GM19240 (cell line): ENCODE measurements at regions not wholly inside any gene's neighbourhood (a gene's known extent, or its start where the extent isn't known, plus 50 kb on each side); places are given as distances from the start of the nearest gene placed in this dataset.
"Not testable (repeated sequence)": the region's sequence is repeated elsewhere in the genome, so short reads cannot be mapped to it uniquely, and the experiment has no call there.

Experiments used
- DNase-seq: peaks from one replicate; pipeline ENCODE4 v3.0.0; 2011; ENCODE audit warnings: low spot score; ENCODE audit not compliant: insufficient read length

DNA sequence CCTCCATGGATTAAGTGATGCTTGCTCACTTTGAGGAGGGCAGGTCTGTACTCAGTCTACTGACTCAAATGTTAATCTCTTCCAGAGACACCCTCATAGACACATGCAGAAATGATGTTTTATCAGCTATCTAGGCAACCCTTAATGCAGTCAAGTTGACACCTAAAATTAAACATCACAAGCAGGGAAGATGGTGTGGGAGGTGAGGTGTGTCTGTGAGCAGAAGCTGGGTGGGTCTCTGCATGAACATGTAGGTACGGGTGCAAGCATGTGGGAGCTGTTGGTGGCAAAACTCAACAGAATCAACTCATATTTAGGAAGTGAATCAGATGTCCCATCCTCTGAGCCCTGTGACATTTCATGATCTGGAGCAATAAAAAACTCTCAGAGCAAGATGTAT lies 249.2 kb upstream of the SGCG start:
- no peak for DNase-seq

DNA sequence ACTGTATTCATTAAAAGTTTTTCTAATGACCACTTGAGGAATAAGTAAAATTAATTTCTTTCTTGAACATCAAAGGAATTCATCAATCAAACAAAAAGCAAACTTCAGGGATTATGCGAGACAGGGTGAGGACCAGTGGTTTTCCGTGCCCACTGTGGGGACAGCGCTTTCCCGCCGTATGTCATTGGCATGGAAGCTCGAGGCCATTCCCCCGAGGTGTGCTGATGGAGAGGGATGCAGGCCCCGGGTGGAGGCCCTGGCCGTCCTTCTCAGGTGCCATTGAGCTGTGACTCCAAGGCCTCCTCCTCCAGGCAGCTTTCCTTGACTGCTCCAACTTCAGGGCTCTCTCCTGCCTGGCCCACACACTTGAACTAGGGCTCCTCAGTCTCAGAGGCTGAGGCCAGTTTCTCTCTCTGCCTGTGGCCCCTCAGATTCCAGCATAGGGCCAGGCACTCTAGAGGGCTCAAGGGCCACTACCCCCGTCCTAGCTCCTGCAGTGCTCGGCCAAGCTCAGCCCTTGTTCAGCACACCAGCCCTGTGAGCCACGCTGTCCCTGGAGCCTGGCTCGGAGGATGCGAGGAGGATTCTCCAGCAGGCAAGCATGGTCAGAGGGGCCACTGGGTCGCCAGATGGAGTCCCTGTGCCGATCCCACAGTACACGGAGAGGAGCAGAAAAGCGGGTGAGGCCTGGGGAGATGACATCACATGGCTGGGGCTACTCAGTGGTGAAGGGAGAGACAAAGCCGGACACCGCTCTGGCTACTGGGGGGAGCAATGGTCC lies 248.0 kb upstream of the SGCG start:
- not testable (repeated sequence) for DNase-seq

DNA sequence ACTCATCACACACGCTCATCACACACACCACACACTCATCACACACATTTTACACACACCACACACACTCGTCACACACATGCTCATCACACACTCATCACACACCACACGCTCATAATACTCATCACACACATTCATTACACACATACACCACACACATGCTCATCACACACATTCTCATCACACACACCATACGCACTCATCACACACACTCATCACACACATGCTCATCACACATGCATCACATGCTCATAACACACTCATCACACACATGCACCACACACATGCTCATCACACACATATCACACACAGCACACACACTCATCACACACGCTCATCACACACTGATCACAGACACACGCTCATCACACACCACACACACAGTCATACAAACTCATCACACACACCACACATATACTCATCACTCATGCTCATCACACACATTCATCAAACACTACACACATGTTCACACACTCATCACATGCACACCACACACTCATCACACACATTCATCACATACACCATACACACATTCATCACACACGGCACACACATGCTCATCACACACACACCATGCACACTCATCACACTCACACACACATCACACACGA lies 247.1 kb upstream of the SGCG start:
- no peak for DNase-seq

DNA sequence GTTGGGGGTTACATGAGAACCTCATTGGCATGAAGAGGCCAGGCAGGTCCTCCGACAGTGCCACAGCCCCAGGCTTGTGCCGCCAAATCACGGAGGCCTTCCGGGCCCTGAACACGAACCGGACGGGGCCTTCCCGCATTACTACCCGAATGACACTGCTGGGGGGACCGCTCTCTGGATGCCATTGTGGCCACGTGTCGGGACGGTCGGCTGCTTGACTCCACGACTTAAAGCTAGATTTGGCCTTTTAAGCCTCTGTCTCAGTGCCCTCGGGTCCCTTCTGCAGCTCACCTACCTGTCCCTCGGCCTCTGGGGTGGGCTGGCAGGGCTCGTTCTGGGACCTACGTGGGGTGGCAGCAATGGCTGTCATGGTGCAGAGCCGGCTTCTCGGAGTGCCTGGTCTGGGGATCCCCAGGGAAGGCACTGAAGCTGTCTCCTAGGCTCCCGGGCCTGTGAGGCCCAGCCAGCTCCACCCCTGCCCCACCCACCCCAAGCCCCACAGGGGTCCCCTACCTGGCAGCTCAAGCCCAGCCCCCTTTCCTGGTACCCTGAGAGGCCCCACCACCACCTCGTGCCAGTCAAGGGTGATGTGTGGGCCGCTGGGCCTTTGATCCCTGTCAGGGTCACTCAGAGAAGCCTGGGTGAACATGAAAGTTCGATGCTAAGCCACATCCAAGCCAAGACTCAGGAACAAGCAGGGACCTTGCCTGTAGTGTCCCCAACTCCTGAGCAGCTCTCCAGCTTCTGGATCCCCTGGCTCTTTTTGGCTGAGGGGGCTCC lies 245.8 kb upstream of the SGCG start:
- DNase-seq, result no peak

DNA sequence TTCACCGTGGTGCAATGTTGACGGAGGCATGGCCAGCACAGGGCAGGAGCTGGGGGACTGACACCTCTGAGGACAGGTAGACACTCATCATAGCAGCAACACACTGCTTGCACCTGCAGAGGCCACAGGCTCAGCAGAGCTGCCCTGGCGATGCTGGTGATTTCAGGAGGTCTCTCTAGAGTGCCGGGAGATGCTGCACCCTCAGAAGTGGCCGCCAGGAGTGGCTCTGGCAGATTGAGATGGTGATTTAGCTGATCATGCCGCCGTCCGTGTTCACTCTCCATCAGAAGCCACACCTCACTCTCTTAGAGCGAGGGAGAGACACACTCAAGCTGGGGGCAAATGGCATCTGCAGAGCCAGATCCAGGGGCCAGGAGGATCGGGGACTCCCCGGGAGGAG lies 244.6 kb upstream of the SGCG start:
- DNase-seq, result no peak

DNA sequence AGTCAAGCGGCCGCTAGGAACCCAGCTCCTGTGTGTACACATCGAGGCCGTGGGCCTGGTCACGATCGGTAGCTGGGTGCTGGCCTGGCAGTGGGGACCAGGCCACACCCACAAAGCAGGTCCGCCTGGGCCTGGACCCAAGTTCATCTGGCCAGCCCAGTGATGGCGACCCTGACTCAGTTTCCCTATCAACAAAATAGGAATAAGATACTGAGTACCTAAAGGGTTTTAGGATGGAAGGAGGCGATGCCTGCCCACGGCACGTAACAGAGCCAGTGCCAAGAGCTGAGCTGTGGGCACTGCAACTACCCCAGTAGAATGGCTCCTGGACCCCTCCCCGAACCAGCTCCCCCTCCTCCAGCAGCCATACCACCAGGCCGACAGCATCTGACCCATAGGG lies 243.5 kb upstream of the SGCG start:
- DNase-seq, result no peak

DNA sequence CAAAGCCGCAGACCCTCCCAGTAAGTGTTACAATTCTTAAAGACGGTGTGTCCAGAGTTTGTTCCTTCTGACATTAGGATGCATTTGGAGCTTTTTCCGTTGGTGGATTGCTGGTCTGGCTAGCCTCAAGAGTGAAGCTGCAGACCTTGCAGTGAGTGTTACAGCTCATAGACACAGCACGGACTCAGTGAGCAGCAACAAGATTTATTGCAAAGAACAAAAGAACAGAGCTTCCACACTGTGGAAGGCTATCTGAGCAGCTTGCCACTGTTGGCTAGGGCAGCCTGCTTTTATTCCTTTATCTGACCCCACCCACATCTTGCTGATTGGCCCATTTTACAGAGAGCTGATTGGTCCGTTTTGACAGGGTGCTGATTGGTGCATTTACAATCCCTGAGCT lies 242.8 kb upstream of the SGCG start:
- no peak for DNase-seq

DNA sequence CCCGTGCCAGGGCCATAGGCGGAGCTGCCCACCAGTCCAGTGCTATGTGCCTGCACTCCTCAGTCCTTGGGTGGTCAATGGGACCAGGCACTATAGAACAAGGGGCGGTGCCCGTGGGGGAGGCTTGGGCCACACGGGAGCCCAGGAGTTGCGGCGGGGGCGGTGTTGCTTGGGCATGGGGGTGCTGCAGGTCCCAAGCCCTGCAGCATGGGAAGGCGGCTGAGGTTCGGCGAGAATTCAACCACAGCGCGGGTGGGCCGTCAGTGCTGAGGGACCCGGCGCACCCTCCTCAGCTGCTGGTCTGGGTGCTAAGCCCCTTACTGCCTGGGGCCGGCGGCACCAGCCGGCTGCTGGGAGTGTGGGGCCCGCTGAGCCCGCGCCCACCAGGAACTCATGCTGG lies 242.2 kb upstream of the SGCG start:
- no peak for DNase-seq

DNA sequence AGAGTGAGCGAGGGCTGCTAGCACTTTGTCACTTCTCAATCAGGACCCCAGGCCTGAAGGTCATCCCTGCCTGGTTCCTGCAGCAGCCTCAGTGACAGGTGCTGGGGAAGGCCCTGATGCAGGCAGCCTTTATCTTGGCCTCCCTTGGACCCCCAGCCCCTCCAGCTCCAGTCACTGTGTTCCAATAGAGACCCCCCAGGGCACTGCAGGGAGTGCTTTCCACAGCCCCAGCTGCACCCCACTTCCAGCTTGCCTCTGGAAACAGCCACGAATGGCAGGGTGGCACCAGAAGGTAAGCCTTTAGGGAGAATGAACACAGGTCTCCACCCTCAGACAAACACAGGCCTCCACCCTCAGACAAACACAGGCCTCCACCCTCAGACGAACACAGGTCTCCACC lies 241.6 kb upstream of the SGCG start:
- no peak for DNase-seq

DNA sequence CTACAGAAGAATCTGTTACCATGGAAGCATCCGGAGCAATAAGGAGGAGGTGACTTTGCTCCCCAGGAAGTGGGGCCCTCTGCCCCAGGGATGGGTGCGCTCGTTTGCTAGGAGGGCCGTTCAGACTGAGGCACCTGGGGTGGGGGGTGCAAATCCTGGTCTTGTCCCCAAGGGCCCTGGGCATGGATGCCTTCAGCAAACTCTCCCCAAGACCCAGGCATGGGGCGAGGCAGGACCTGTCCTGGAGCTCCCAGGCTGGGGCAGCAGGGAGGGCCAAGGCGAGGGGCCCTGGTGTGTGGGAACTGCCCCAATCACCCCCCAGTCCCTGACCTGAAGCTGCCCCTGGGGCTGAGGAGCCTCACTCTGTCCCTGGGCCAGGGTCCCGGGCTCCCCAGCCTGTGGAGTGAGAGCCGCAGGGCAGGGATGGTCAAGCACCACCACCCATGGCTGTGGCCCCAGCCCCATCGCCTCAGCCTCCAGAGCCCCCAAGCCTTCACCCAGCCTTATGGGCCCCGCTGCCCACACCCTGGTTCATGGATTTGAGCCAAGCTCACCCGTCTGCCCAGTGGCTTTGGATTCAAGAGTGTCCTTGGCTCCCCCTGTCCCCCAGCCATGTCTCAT lies 240.6 kb upstream of the SGCG start:
- no peak for DNase-seq

DNA sequence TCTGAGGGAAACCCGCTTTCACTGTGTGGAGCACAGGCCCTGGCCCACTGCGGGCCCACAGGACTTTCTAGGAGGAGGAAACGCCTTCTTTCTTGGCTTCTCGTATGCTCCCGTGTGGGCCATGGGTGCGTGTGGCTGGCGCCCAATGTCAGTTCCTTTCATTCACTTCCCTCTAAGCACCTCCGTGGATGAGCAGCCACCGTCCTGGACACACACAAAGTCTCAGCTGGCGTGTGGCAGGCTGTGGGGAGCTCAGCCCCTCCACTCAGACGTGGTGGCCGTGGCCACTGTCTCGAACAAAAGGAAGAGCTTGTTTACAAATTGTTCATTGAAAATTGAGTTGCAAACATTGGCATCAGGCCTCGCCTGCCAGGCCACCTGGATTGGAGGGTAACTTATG lies 240.0 kb upstream of the SGCG start:
- DNase-seq, result no peak

DNA sequence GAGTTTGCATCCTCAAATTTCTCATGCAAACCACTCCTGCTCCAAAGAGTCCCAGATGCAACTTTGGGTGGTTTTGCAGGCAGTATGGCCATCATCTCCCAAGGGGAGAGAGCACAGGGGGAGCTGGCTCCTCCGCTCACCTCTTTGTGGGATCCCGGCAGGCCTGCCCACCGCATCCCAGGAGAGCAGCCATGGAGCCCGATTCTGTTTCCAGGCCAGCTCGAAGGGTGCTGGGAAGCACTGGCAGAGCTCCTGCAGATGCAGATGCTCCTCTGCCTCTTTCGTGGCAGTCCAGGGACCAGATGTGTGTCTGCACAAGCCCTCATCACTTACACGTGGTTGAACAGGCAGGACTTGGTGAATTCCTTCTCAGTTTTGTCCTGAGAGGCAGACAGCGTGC lies 239.3 kb upstream of the SGCG start:
- not testable (repeated sequence) for DNase-seq

DNA sequence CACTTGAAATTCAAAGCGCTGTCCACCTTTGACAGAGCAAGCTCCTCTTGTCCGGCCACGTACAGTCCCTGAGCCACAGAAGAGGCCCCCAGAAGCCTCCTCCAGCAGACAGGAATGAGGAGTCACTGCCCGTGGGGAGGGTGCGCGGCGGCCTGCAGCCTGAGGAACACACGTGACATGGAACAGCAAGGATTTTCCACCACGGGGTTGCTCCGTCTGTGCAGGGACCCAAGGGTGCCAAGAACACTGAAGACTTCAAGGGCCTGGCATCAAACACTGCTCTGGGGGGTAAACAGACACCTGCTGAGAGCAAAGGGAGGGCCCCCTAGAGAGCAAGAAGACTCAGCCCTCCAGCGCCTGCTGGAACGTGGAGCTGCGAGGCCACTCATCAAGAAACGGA lies 237.9 kb upstream of the SGCG start:
- DNase-seq, result not testable (repeated sequence)

DNA sequence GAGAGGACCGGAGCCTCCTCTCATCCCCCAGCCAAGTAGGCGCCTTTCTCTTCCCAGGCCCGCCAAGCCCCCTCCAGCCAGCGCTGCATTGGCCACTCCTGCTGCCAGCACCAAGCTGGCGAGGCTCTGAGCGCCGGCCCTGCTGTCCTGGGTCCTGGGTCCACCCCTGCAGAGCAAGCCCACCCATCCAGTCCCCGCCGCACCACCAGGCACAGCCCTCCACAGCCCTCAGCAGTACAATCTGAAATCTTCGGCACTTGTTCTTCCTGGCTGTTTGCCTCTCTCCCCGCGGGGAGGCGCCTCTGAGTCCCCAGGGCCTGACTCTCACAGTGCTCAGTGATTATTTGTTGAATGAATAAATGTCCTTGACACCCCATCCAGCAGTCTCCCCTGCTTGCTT lies 236.4 kb upstream of the SGCG start:
- DNase-seq, result no peak

DNA sequence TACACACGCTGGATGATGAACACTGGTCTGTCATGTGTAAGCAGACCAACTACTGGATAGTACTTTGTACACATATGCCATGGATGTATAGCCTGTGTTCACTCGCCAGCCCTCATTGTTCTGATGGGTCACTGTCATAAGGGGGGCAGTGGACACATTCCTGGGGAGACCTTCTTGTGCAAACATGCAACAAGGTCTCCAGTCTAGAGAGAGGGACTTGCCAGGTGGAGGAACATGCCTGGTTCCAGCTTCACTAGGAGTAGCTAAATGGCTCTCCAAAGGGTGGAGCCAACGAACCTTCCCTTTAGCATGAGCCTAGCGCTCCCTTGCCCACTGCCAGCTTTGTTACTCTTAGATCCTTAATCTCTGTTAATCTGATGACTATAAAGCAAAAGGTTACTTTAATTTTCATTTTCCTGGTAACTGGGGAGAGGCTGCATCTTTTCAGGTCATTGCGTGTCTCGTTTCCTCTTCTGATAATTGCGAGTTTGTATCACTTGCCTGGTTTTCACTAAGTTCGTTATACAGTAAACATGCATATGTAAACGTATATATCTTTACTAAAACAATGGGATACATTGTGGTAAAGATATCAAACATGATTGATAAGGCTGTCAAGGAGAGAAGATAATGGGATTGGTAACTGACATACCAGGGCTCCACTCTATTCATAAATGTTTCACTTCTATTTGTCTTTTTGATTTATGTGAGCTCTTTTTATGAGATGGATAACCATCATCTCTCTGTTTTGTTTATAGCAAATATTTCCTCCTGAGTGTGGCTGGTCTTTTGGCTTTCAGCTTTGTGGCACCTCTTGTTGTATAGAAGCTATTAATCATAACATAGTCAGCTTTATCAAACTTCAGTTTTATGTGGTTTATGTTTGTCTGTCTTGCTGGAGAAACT lies 235.2 kb upstream of the SGCG start:
- DNase-seq, result no peak

DNA sequence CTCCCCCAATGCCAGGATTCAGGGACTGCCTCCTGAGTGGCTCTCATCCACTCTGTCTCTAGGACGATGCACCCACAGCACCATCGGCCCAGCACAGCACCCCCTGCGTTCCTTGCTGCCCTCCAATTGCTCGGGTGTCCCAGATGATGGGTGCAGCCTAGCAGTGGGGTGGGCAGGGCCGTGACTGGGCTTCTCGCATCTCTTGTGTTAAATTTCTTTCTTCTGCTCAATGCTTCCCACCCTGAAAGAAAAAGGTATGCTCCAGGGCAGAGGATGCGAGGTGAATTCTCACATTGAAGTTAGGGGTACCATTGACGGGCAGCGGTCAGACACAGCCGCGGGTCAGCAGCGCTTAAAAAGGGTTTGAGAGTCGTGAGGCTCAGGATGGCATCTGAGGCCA lies 232.4 kb upstream of the SGCG start:
- no peak for DNase-seq

DNA sequence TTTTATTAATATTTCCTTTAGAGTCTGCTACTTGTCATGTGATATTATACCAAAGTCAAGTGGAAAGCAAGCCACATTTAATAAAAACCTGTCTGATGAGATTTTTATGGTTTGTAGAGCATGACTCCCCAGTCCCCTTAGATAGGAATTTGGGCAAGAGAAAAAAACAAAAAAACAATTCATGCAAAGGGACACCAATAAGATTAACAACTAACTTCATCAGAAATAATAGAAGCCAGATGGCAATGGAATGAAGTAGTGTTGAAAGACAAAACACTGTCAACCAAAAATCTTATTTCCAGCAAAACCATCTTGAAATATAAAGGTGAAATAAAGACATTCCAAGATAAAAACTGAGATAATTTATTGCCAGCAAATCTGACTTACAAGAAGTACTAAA lies 228.8 kb upstream of the SGCG start:
- not testable (repeated sequence) for DNase-seq

DNA sequence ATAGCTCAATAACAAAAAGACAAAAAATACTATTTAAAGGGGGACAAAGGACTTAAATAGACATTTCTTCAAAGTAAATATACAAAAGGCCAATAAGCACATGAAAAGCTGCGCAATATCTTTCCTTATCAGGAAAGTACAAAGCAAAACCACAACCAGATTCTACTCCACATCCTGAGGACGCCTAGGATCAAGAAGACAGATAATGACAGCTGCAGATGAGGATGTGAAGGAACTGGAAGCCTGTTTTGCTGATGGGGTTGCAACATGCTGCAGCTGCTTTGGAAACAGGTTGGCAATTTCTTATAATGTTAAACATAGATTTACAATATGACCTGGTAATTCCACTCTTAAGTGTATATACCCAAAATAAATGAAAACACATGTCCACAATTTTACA lies 225.6 kb upstream of the SGCG start:
- not testable (repeated sequence) for DNase-seq

DNA sequence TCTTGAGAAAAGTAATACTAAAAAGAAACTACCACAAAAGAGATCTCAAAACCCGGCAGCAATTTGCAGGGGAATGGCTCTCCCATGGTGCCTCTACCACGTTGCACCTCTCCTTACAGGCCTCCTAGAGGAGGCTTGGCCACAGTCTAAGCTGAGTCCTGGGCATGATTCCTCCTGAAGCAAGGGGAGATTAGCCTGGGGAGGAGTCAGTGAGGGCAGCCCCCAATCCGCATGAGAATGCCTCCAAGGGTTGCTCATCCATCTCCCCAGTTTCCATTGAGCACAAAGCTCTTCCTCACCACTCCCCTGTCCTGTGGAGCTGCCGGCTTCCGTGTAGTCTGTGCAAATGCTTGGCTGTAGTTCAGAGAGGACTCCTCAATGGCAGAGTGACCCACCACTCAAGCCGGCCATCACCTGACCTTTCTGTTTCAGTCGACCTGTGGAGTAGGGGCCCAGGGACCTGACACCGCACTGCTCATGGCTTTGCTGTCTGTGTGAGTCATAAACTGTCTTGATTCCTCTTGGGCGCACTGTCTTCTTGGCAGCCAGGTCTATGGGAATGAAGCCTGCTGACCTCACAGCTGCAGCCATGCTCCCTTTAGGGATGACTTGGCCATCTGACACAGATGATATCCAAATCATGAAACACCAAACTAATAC lies 224.2 kb upstream of the SGCG start:
- not testable (repeated sequence) for DNase-seq

DNA sequence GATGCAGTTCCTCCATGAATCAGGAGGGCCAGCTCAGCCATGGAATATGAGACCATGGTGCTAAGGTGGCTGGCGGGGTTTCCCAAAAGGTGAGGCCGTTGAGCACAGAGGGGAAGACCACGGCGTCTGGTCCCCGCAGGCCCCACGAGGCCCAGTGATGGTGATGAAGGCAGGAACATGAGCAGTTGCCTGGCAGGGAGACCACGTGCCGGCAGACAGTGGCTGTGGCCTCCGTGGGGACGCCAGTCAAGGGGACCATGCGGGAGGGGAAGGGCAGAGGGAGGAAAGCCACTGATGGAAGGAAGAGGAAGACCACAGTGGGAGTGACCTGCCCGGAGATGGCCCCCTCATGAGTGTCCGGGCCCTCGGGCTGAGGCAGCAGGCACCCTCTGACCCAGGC lies 220.9 kb upstream of the SGCG start:
- not testable (repeated sequence) for DNase-seq
